IPS-NIHi11 (cell line): ENCODE measurements at regions not wholly inside any gene's neighbourhood (a gene's known extent, or its start where the extent isn't known, plus 50 kb on each side); places are given as distances from the start of the nearest gene placed in this dataset.

Experiments
- DNase-seq: peaks from one replicate; pipeline ENCODE4 v3.0.0; 2012; ENCODE audit warnings: mixed read lengths, low spot score

GRCh38 chr9:28620661-28621060 is 1047.4 kb upstream of the C9orf72 start:
- no peak for DNase-seq

- DNase-seq, result no peak
These were observed 1051.5 kb upstream of the C9orf72 start for GRCh38 chr9:28624771-28625170.

- DNase-seq, result no peak
These were observed 1054.8 kb upstream of the C9orf72 start for GRCh38 chr9:28628031-28628430.

GRCh38 chr9:28648723-28649122 is 1075.4 kb upstream of the C9orf72 start:
- DNase-seq, result peak; percentile 33

GRCh38 chr9:28650327-28650726 is 1077.0 kb upstream of the C9orf72 start:
- DNase-seq, result peak; percentile 25

GRCh38 chr9:28651050-28651722 is 1077.9 kb upstream of the C9orf72 start:
- DNase-seq, result no peak

- no peak for DNase-seq
These were observed 1079.9 kb upstream of the C9orf72 start for GRCh38 chr9:28653216-28653615.

GRCh38 chr9:28656727-28657126 is 1083.4 kb upstream of the C9orf72 start:
- DNase-seq, result no peak

- DNase-seq, result no peak
These were observed 1088.6 kb upstream of the C9orf72 start for GRCh38 chr9:28661853-28662252.

- DNase-seq, result no peak
These were observed 1089.4 kb upstream of the C9orf72 start for GRCh38 chr9:28662675-28663074.

- DNase-seq, result no peak
These were observed 1094.9 kb upstream of the C9orf72 start for GRCh38 chr9:28668158-28668557.

- no peak for DNase-seq
These were observed 1097.7 kb upstream of the C9orf72 start for GRCh38 chr9:28671000-28671399.

- no peak for DNase-seq
These were observed 1104.8 kb upstream of the C9orf72 start for GRCh38 chr9:28678097-28678496.

GRCh38 chr9:28688172-28688571 is 1114.9 kb upstream of the C9orf72 start:
- no peak for DNase-seq

GRCh38 chr9:28692012-28692411 is 1118.7 kb upstream of the C9orf72 start:
- no peak for DNase-seq

- DNase-seq, result no peak
These were observed 1123.7 kb upstream of the C9orf72 start for GRCh38 chr9:28696960-28697359.

GRCh38 chr9:28699632-28700031 is 1126.4 kb upstream of the C9orf72 start:
- no peak for DNase-seq

GRCh38 chr9:28707616-28708015 is 1134.3 kb upstream of the C9orf72 start:
- DNase-seq, result no peak

- DNase-seq, result no peak
These were observed 1140.9 kb upstream of the C9orf72 start for GRCh38 chr9:28714188-28714587.

- DNase-seq, result no peak
These were observed 1144.9 kb upstream of the C9orf72 start for GRCh38 chr9:28718226-28718625.

- no peak for DNase-seq
These were observed 1147.5 kb upstream of the C9orf72 start for GRCh38 chr9:28720746-28721145.

- no peak for DNase-seq
These were observed 1156.8 kb upstream of the C9orf72 start for GRCh38 chr9:28730111-28730510.

- no peak for DNase-seq
These were observed 1162.6 kb upstream of the C9orf72 start for GRCh38 chr9:28735738-28736342.

- DNase-seq, result no peak
These were observed 1168.2 kb upstream of the C9orf72 start for GRCh38 chr9:28741459-28741858.
